ENCODE measurements at regions not wholly inside any gene's neighbourhood (a gene's known extent, or its start where the extent isn't known, plus 50 kb on each side); places are given as distances from the start of the nearest gene placed in this dataset.
A peak's percentile ranks its signal among the peaks of the same experiment; 100 is the strongest.

GRCh38 chr14:94887591-94887990 lies 117.7 kb upstream of the GSC start:
- DNase-seq (ENCODE audit: low read depth, low spot score), result no peak

DNA sequence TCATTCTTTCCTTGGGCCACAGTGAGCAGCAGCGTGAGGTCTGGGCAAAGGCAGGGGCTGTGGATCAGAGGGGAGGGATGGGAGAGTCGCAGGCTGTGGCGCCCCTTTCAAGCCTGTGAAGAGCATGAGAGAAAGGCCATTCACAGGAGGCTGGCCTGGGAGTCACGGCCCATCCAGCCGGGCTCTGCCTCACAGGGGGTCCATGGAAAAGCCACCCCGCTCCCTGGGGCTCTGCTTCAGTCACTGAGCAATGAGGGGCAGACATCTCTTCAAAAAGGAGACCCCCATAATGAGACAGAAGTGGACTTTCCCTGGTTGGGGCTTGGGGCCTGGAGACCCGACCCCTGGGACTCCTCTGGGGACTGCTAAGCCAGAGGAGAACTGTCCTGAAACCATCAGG lies 117.0 kb upstream of the GSC start:
- no peak for DNase-seq (ENCODE audit: low read depth, low spot score)

GRCh38 chr14:94885481-94886155 lies 115.7 kb upstream of the GSC start:
- DNase-seq (ENCODE audit: low read depth, low spot score), result no peak

- DNase-seq (ENCODE audit: low read depth, low spot score), result no peak
Measured at GRCh38 chr14:94884616-94885230, 114.8 kb upstream of the GSC start.

DNA sequence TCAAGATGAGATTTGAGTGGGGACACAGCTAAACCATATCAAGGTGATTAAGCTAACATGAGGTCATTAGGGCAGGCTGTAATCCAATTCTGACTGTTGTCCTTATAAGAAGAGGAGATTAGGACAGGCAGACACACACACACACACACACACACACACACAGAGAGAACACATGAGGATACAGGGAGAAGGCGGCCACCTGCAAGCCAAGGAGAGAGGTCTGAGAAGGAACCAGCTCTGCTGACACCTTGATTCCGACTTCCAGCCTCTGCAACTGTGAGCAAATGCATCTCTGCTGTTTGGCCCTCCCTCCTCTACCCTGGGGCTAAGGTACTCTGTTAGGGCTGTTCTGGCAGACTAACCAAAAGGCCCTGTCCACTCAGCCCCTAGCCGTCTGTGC lies 112.5 kb upstream of the GSC start:
- no peak for DNase-seq (ENCODE audit: low read depth, low spot score)

GRCh38 chr14:94880876-94881275 lies 111.0 kb upstream of the GSC start:
- no peak for DNase-seq (ENCODE audit: low read depth, low spot score)

- no peak for DNase-seq (ENCODE audit: low read depth, low spot score)
Measured at GRCh38 chr14:94880106-94880505, 110.2 kb upstream of the GSC start.

- no peak for DNase-seq (ENCODE audit: low read depth, low spot score)
Measured at GRCh38 chr14:94879537-94879936, 109.6 kb upstream of the GSC start.

DNA sequence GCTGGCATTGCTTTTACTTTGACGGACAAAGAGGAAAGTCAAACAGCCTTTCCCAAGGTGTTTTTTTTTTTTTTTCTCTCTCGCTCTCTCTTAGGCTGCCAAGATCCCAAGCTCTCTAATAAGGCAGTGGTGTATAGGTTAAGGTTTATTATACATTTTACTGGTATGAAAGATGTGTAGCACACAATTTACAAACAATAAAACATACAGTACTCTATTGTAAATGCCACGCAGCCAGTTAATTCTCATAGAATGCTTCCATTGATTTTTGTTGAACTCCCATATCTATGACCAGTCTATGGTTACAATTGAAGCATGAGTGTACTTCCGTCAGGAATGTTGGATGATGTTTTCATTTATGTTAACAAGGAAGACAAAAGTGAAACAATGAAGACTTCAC lies 106.4 kb upstream of the GSC start:
- DNase-seq (ENCODE audit: low read depth, low spot score), result no peak

GRCh38 chr14:94875256-94875655 lies 105.3 kb upstream of the GSC start:
- DNase-seq (ENCODE audit: low read depth, low spot score), result no peak

GRCh38 chr14:94868772-94869072 lies 98.8 kb upstream of the GSC start:
- no peak for DNase-seq (ENCODE audit: low read depth, low spot score)

- peak; percentile 86 for DNase-seq (ENCODE audit: low read depth, low spot score)
Measured at GRCh38 chr14:94867946-94868771, 98.2 kb upstream of the GSC start.

- no peak for DNase-seq (ENCODE audit: low read depth, low spot score)
Measured at GRCh38 chr14:94867209-94867608, 97.3 kb upstream of the GSC start.

GRCh38 chr14:94864387-94865195 lies 94.7 kb upstream of the GSC start:
- peak; percentile 16 for DNase-seq (ENCODE audit: low read depth, low spot score)

DNA sequence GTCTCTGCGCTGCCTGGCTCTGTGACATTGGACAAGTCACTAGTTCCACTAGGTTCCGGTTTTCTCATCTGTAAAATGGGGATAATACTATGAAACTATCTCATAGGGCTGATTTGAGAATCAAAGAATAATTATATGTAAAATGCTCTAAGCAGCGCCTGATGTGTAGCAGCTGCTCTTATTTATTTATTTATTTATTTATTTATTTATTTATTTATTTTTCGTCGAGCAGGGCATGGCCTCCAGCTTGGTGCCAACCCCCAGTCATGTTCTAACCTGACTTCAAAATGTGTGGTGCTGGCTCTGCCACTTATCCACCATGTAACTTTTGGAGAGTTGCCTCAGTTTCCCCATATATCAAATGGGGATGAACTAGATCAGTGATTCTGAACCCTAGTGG lies 93.5 kb upstream of the GSC start:
- DNase-seq (ENCODE audit: low read depth, low spot score), result no peak

GRCh38 chr14:94857950-94858349 lies 88.0 kb upstream of the GSC start:
- no peak for DNase-seq (ENCODE audit: low read depth, low spot score)

DNA sequence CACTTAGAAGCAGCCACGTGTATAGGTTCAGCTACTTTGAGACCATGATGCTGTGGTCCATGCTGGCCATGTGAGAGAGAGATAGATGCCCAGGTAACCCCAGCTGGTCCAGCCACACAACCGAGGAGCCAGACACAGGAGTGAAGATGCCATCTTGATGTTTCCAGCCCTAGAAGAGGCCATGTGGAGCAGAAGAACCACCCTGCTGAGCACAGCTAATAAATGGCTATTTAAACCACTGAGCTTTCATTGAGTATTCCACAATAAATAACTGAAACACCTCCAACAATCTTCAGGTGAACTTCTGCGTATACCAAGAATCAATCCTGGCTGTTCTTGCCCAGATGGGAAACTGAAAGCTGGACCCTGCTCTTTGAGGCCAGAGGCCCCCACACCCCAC lies 84.0 kb upstream of the GSC start:
- no peak for DNase-seq (ENCODE audit: low read depth, low spot score)

GRCh38 chr14:94850309-94851211 lies 80.6 kb upstream of the GSC start:
- DNase-seq (ENCODE audit: low read depth, low spot score), result no peak

DNA sequence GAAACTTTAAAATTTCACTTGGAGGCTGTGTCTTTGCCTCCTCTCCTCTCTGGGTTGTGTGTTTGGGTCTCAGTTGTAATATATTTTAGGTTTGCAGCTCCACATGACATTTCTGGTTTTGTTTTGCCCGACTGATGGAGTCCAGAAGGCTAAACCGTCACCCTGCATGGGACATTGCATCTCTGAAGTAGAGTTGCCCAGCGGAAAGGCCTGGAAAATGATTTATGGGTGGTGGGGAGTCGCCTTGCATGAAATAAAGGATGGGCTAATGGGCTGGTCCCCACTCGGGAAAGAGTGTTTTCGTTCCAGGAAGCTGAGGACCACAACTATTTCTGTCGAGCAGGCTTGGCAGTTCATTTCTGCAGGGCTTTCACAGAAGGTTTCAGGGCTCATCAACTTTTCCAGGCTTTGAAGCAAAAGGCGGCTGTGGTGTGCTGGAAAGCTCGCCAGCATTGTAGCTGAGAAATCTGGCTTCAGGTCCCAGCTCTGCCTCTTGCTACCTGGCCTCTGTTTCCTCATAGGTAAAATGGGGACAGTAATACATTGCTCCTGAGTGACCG lies 74.8 kb upstream of the GSC start:
- no peak for DNase-seq (ENCODE audit: low read depth, low spot score)

DNA sequence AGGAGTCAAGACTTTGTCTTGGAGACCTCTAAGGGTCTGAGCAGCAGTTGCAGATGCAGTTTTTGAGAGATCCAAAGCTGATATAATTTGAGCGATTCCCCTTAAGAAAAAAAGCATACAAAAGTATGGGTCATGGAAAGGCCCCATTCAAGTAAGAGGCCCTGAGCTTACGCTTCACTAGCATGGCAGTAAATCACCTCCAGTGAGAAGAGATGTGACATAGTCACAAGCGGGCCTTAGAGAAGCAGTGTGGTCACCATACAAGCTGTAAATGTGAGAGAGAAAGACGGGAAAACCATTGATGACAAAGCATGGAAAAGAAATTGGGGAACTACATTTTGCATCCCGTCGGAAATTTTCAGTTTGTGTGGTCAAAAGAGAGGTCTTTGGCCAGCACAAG lies 70.6 kb upstream of the GSC start:
- DNase-seq (ENCODE audit: low read depth, low spot score), result no peak

GRCh38 chr14:94839348-94839747 lies 69.4 kb upstream of the GSC start:
- no peak for DNase-seq (ENCODE audit: low read depth, low spot score)
